SK-N-SH (cell line): ENCODE measurements at regions not wholly inside any gene's neighbourhood (a gene's known extent, or its start where the extent isn't known, plus 50 kb on each side); places are given as distances from the start of the nearest gene placed in this dataset.

Source experiments
- CTCF ChIA-PET: fragments of 300-600, 350-600 bp; formaldehyde crosslinking; extraction: SDS; loops from one replicate; lab custom pipeline; 2021; lab: Yijun Ruan, JAX
- POLR2A ChIA-PET: fragments of 350-600 bp; sonication (Branson Sonifier 250); formaldehyde crosslinking; extraction: SDS; loops from one replicate; lab custom pipeline; 2020; ENCODE audit warnings: antibody characterized with exemption, inconsistent platforms; lab: Yijun Ruan, JAX
- DNase-seq: peaks from one replicate; pipeline ENCODE4 v3.0.0; 2012
- H2AFZ ChIP-seq: fragments of 200-600 bp; sonication (generic); 2 replicates; pipeline ENCODE4 v1.8.1; 2016; ENCODE audit warnings: antibody characterized with exemption, mild to moderate bottlenecking, low read depth
- H3F3A ChIP-seq: fragments of 200-600 bp; sonication (generic); replicated peaks from 2 replicates; pipeline ENCODE3; 2016; ENCODE audit warnings: antibody characterized with exemption, mild to moderate bottlenecking; ENCODE audit not compliant: insufficient read depth
- H3K27ac ChIP-seq, 2 experiments: fragments of 200-500 bp in 1 of 2; fragments of 200-600 bp in 1 of 2; sonication (Bioruptor generic) in 1 of 2; sonication (generic), shearing (Covaris generic) in 1 of 2; 2 replicates each; pipeline versions ENCODE4 v1.5.1 to v1.6.1; 2014 to 2016; ENCODE audit warnings: low read depth in 2 of 2, inconsistent platforms in 1 of 2, low read length in 1 of 2, mild to moderate bottlenecking in 1 of 2, mixed read lengths in 1 of 2
- H3K27me3 ChIP-seq: fragments of 200-600 bp; sonication (generic), shearing (Covaris generic); 2 replicates; pipeline ENCODE4 v1.6.1; 2016; ENCODE audit warnings: mixed run types; ENCODE audit not compliant: insufficient read depth
- H3K36me3 ChIP-seq, 2 experiments: fragments of 200-500 bp in 1 of 2; fragments of 200-600 bp in 1 of 2; sonication (Bioruptor generic) in 1 of 2; sonication (generic) in 1 of 2; replicated peaks in 1 of 2; 2 replicates each; pipeline versions ENCODE3 to v1.5.1; 2014 to 2016; ENCODE audit warnings: low read length in 1 of 2, mild to moderate bottlenecking in 1 of 2; ENCODE audit not compliant: insufficient read depth in 2 of 2, control insufficient read depth in 1 of 2
- H3K4me1 ChIP-seq, 2 experiments: fragments of 200-500 bp in 1 of 2; fragments of 200-600 bp in 1 of 2; sonication (Bioruptor generic) in 1 of 2; sonication (generic), shearing (Covaris generic) in 1 of 2; 2 replicates each; pipeline versions ENCODE4 v1.5.1 to v1.6.1; 2014 to 2016; ENCODE audit warnings: low read depth in 1 of 2, low read length in 1 of 2, mixed run types in 1 of 2; ENCODE audit not compliant: insufficient read depth in 2 of 2, control insufficient read depth in 1 of 2
- H3K4me2 ChIP-seq: fragments of 200-600 bp; sonication (generic), shearing (Covaris generic); 2 replicates; pipeline ENCODE4 v1.6.1; 2017; ENCODE audit warnings: mixed run types
- H3K4me3 ChIP-seq, 2 experiments: fragments of 200-500 bp in 1 of 2; fragments of 200-600 bp in 1 of 2; sonication (Bioruptor generic) in 1 of 2; sonication (generic), shearing (Covaris generic) in 1 of 2; 2 replicates each; pipeline versions ENCODE4 v1.5.1 to v1.8.1; 2014 to 2016; ENCODE audit warnings: low read depth in 2 of 2, inconsistent platforms in 1 of 2, low read length in 1 of 2, mild to moderate bottlenecking in 1 of 2, mixed read lengths in 1 of 2, moderate library complexity in 1 of 2
- H3K79me2 ChIP-seq: fragments of 200-600 bp; sonication (generic); 2 replicates; pipeline ENCODE4 v1.8.1; 2017; ENCODE audit warnings: mild to moderate bottlenecking; ENCODE audit not compliant: insufficient read depth
- H3K9ac ChIP-seq: fragments of 200-600 bp; sonication (generic); 2 replicates; pipeline ENCODE4 v1.6.1; 2017; ENCODE audit warnings: mixed run types
- H3K9me2 ChIP-seq: fragments of 200-600 bp; sonication (generic); 2 replicates; pipeline ENCODE4 v1.6.1; 2017; ENCODE audit warnings: mixed run types
- H3K9me3 ChIP-seq: fragments of 200-600 bp; sonication (generic); 2 replicates; pipeline ENCODE4 v1.6.1; 2017; ENCODE audit warnings: mixed run types, mild to moderate bottlenecking, moderate library complexity
- H4K20me1 ChIP-seq: fragments of 200-600 bp; sonication (generic); 2 replicates; pipeline ENCODE4 v1.6.1; 2017; ENCODE audit warnings: mild to moderate bottlenecking, mixed run types; ENCODE audit not compliant: insufficient read depth
- ELF1 ChIP-seq: IDR thresholded peaks from 2 replicates; pipeline ENCODE4 v1.4.0; 2012
- MEF2A ChIP-seq: IDR thresholded peaks from 2 replicates; pipeline ENCODE4 v1.4.0; 2012; ENCODE audit warnings: low read depth, borderline replicate concordance
- MXI1 ChIP-seq: IDR thresholded peaks from 2 replicates; pipeline ENCODE4 v1.6.1; 2012; ENCODE audit warnings: mild to moderate bottlenecking, low read depth, low read length, improper control_type of control experiment
- NFIC ChIP-seq: IDR thresholded peaks from 2 replicates; pipeline ENCODE4 v1.4.0; 2012; ENCODE audit warnings: borderline replicate concordance
- RAD21 ChIP-seq: IDR thresholded peaks from 2 replicates; pipeline ENCODE4 v1.6.1; 2012; ENCODE audit warnings: mild to moderate bottlenecking, low read length
- SIN3A ChIP-seq: IDR thresholded peaks from 2 replicates; pipeline ENCODE4 v1.6.1; 2012; ENCODE audit warnings: low read depth, mild to moderate bottlenecking, low read length, moderate library complexity, borderline replicate concordance
- SMC3 ChIP-seq: IDR thresholded peaks from 2 replicates; pipeline ENCODE4 v1.6.1; 2012; ENCODE audit warnings: low read depth, low read length, improper control_type of control experiment
- WGBS: methylation state at CpG from one replicate; pipeline ENCODE4 v1.1.6; 2017; ENCODE audit warnings: low lambda C conversion rate; 5-methylcytosine and 5-hydroxymethylcytosine counted together
- TF ChIP-seq, protein P1 (sequence below): IDR thresholded peaks from 2 replicates; pipeline ENCODE4; 2012
- TF ChIP-seq, protein P2 (sequence below): fragments of 200-600 bp; sonication (generic); IDR thresholded peaks from 2 replicates; pipeline ENCODE4 v1.6.1; 2017; ENCODE audit warnings: antibody characterized with exemption, mild to moderate bottlenecking, moderate library complexity
- TF ChIP-seq, protein P3 (sequence below): fragments of 150-350 bp; IDR thresholded peaks from 2 replicates; pipeline ENCODE4 v1.6.1; 2016; ENCODE audit warnings: mild to moderate bottlenecking, low read depth, low read length
- TF ChIP-seq, protein P4 (sequence below): IDR thresholded peaks from 2 replicates; pipeline ENCODE4 v1.4.0; 2012; ENCODE audit warnings: low read depth, borderline replicate concordance
- TF ChIP-seq, protein P5 (sequence below): IDR thresholded peaks from 2 replicates; pipeline ENCODE4 v1.4.0; 2012; ENCODE audit warnings: low read depth

DNA sequence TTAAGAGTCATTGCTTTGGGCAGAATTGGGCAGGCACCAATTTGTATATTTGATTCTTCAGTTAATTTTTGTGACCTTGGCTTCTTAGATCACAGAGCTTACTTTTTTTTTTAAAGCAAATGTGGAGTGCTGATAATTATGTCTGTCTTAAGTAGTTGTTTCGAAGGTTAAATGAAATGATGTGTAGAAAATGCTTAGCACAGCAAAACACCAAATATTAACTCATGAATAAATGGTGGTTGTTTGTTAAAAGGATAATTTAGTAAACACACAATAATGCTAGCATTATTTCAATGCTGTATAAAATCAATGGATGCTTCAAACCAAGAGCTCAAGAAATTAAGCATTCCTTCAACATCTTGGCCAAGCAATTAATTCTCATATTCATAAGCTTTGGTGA is 143.4 kb downstream of the LPIN1 start (continued):
- TF ChIP-seq, protein P1, sequence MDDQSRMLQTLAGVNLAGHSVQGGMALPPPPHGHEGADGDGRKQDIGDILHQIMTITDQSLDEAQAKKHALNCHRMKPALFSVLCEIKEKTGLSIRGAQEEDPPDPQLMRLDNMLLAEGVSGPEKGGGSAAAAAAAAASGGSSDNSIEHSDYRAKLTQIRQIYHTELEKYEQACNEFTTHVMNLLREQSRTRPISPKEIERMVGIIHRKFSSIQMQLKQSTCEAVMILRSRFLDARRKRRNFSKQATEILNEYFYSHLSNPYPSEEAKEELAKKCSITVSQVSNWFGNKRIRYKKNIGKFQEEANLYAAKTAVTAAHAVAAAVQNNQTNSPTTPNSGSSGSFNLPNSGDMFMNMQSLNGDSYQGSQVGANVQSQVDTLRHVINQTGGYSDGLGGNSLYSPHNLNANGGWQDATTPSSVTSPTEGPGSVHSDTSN, result no peak

DNA sequence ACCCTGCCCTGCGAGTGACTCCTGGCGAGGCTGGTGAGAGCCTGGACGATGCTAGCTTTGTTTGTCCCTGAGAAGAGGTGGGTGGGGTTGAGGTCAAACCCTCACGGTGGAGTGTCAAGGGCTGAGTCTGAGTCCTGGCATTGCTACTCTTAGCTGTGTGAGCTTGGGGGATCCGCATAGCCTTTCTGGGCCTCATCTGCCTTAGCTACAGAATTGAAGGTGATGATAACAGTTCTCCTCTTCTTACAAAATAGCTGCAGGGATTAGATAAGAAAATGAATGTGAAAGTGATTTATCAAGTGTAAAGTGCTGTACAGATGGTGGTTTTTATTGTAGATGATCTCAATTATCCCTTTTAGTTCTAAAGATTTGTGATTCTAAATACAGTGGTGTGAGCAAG is 144.6 kb downstream of the LPIN1 start:
- WGBS, result 55% methylated on average over 5 of the region's 5 CpGs

DNA sequence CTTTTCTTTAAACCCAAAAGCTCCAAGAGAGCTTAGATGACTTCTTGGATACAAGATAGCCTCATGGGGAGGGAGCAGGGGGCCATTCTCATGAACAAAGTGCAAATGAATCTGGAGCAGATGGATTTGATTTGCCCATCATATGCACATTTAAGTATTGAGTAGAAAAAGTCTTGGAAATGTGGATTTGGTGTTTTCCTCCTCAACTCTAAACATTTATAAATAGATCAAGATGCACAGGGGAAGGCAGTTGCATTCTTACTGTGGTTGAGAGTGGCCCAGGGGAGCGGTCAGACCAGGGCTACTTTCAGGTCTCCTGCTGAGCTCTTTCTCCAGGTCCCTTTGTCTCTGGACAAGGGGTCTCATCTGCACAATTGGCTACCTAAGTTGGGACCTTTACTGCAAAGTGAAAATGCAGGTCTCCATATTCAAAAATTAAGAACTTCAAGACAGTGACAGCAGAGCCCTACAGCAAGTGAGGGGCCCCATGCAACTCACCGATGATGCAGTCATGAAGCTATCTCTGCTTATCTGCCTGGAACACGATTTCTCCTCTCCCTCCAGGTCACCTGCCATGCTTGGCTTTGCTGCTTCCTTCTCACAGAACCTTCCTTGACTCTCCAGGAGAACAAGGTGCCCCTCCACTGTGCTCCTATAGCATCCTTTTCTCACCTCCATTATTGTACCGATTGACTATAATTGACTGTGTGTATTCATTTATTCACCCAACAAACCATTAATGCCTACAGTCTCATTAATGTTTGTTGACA is 145.4 kb downstream of the LPIN1 start:
- POLR2A ChIA-PET, result no interaction called here
- no peak overlapping the region for H3K4me3 ChIP-seq
- no peaks in the 10 kb centered on the region for H3K27me3 ChIP-seq
- H3K27ac ChIP-seq, result no peak overlapping the region
- 72% methylated on average over 4 of the region's 4 CpGs for WGBS
- peaks cover 0 to 3% of the 10 kb centered on the region in 2 experiments; a peak in 1 of 4 replicates for H3K4me1 ChIP-seq
- H3K9me3 ChIP-seq, result peaks cover 20% of the 10 kb centered on the region; the same call in 1 of the 2 replicates
- H3K4me2 ChIP-seq, result no peak overlapping the region
- H4K20me1 ChIP-seq, result no peaks in the 10 kb centered on the region
- no peaks in the 10 kb centered on the region for H3K36me3 ChIP-seq
- no peaks in the 10 kb centered on the region for H3K79me2 ChIP-seq
- no peak overlapping the region for H3K9ac ChIP-seq
- H3F3A ChIP-seq, result no peaks in the 10 kb centered on the region
- CTCF ChIA-PET, result interaction anchor here (0.9 to 1.7 kb wide), 3 partner anchors 19 to 826 kb away, joined by 3 to 4 read pairs (median 4); no protein-coding TSS in a partner anchor
- no peak for DNase-seq
- H2AFZ ChIP-seq, result no peak overlapping the region
- no peaks in the 10 kb centered on the region for H3K9me2 ChIP-seq
- TF ChIP-seq SIN3A (no peak), RAD21 (no peak), SMC3 (no peak), NFIC (no peak), ELF1 (no peak), MEF2A (no peak)
- TF ChIP-seq, protein P2, sequence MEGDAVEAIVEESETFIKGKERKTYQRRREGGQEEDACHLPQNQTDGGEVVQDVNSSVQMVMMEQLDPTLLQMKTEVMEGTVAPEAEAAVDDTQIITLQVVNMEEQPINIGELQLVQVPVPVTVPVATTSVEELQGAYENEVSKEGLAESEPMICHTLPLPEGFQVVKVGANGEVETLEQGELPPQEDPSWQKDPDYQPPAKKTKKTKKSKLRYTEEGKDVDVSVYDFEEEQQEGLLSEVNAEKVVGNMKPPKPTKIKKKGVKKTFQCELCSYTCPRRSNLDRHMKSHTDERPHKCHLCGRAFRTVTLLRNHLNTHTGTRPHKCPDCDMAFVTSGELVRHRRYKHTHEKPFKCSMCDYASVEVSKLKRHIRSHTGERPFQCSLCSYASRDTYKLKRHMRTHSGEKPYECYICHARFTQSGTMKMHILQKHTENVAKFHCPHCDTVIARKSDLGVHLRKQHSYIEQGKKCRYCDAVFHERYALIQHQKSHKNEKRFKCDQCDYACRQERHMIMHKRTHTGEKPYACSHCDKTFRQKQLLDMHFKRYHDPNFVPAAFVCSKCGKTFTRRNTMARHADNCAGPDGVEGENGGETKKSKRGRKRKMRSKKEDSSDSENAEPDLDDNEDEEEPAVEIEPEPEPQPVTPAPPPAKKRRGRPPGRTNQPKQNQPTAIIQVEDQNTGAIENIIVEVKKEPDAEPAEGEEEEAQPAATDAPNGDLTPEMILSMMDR, result no peak
- TF ChIP-seq, protein P3, sequence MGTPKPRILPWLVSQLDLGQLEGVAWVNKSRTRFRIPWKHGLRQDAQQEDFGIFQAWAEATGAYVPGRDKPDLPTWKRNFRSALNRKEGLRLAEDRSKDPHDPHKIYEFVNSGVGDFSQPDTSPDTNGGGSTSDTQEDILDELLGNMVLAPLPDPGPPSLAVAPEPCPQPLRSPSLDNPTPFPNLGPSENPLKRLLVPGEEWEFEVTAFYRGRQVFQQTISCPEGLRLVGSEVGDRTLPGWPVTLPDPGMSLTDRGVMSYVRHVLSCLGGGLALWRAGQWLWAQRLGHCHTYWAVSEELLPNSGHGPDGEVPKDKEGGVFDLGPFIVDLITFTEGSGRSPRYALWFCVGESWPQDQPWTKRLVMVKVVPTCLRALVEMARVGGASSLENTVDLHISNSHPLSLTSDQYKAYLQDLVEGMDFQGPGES, result no peak
- TF ChIP-seq, protein P4, sequence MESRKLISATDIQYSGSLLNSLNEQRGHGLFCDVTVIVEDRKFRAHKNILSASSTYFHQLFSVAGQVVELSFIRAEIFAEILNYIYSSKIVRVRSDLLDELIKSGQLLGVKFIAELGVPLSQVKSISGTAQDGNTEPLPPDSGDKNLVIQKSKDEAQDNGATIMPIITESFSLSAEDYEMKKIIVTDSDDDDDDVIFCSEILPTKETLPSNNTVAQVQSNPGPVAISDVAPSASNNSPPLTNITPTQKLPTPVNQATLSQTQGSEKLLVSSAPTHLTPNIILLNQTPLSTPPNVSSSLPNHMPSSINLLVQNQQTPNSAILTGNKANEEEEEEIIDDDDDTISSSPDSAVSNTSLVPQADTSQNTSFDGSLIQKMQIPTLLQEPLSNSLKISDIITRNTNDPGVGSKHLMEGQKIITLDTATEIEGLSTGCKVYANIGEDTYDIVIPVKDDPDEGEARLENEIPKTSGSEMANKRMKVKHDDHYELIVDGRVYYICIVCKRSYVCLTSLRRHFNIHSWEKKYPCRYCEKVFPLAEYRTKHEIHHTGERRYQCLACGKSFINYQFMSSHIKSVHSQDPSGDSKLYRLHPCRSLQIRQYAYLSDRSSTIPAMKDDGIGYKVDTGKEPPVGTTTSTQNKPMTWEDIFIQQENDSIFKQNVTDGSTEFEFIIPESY, result no peak

More for the DNA sequence above, 144.6 kb downstream of the LPIN1 start:
- Histone ChIP-seq H4K20me1 (no peaks in the 10 kb centered on the region), H2AFZ (no peak overlapping the region), H3K4me1 (peaks cover 0 to 3% of the 10 kb centered on the region in 2 experiments; a peak in 1 of 4 replicates), H3K79me2 (no peaks in the 10 kb centered on the region), H3K4me2 (no peak overlapping the region), H3K36me3 (no peaks in the 10 kb centered on the region), H3K27ac (no peak overlapping the region), H3K9ac (no peak overlapping the region), H3K4me3 (no peak overlapping the region), H3F3A (no peaks in the 10 kb centered on the region), H3K9me2 (no peaks in the 10 kb centered on the region), H3K9me3 (peaks cover 20% of the 10 kb centered on the region; the same call in 1 of the 2 replicates), H3K27me3 (no peaks in the 10 kb centered on the region)
- DNase-seq, result no peak
- no peak for TF ChIP-seq MXI1
- TF ChIP-seq, protein P5, sequence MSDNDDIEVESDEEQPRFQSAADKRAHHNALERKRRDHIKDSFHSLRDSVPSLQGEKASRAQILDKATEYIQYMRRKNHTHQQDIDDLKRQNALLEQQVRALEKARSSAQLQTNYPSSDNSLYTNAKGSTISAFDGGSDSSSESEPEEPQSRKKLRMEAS, result no peak
- TF ChIP-seq, protein P3, result no peak
- ChIA-PET POLR2A (no interaction called here), CTCF (interaction anchor here (1.3 to 1.7 kb wide), 4 partner anchors 18 to 826 kb away, joined by 4 to 5 read pairs (median 4); partner anchors contain the start of gene TRIB2)
